HG03064 (cell line): ENCODE measurements at regions not wholly inside any gene's neighbourhood (a gene's known extent, or its start where the extent isn't known, plus 50 kb on each side); places are given as distances from the start of the nearest gene placed in this dataset.

Experiments used
- ATAC-seq: cut with Tn5 transposase; IDR thresholded peaks from one replicate; pipeline ENCODE4 v1.9.1; 2021; ENCODE audit warnings: low read depth; ENCODE audit not compliant: unreplicated experiment

- ATAC-seq = no peak
Observed at GRCh38 chr13:74452881-74453280, 318.7 kb upstream of the KLF12 start.

DNA sequence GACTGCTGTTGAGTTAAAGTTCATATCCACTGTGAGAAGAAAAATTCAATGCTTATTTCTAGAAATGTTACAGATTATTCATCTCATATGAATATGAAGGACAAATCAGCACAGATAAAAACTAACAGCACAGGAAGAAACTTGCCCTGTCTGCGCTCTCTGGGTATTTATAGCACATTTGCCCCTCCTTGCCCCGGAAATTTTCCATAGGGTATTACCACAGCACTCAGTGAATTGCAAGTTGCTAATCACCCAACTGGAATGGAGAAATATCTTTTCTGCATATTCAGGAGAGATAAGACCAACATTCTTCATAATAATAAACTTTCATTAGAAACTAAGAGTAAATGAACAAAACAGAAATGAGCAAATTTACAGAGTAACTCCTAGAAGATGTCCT, 318.0 kb upstream of the KLF12 start:
- no peak for ATAC-seq

- no peak for ATAC-seq
Observed at GRCh38 chr13:74450964-74451363, 316.8 kb upstream of the KLF12 start.

DNA sequence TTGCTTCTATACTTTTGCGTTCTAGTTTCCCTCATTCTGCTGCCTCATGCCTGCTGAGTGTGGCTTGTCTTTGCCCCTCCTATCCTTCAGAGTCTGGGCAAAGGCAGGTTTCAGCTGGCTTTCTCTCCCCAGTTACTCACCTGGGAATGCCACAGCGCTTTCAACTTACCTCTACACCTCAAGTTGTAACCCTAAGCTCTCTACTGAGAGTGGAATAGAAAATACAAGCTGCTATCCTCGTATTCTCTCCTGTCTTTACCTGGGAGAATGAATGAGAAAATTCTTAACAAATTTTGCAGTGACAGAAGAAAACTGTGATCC, 316.3 kb upstream of the KLF12 start:
- no peak for ATAC-seq

- no peak for ATAC-seq
Observed at GRCh38 chr13:74449811-74450524, 315.8 kb upstream of the KLF12 start.

DNA sequence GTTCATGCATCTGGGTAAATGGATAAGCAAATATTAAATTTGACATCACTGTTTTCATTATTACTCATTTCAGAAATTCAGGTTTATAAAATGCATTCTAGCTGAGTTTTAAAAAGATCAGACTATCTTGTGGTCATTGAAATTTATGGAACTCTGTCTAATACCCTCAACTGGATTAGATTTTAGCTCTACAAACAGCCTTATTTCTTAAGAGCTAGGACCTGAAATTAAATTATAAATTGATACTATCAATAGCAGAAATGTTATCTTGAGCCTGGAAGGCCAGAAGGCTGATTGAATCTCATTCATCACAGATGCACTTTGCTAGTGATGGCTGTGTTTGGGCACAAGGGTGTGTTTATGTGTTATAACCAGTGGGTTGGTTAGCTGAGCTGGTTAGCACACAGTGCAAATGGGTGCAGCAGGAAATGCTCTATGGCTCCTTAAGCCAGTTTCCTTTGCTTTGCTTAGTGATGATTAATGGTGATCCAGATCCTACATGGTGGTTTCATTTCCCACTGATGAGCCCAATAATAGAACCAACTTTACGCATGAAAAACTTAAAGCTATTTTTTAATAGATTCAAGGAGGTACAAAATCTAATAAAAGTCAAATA, 310.8 kb upstream of the KLF12 start:
- no peak for ATAC-seq

DNA sequence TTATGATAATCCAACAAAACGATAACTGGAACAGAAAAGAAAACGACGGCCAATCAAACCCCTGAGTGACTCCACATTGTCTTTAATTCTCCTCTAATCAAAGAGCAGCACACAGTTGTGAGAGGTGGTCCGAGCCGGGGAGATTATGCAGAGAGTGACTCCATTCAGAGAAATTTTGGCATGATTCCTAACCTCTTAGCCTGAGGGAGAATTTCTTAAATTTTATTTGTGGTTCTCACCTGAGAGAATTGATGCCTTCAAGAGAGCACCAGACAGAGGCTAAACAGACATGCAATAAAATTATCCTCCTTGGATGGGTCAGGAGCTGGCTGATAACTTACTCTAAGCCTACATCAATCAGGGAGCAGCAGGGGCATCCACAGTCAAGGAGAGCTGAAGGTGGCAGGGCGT, 310.0 kb upstream of the KLF12 start:
- no peak for ATAC-seq

DNA sequence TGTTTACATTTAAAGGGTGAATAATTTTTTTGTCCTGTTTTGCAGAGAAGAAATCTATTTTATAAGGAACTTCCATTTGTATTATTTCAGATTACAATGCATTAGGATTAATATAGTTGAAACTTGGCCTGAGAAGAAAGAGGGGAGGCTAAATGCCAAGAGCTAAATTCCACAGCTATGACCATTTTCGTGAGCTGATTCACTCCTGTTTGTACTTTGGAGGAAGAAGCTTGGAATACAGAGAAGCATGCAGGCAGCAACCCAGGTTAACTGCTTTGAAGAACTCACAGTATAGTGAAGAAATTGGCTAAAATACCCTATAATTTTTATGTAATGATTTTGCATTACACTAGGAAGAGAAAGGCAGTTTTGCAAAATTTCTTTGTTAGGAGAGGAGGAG, 309.4 kb upstream of the KLF12 start:
- ATAC-seq = no peak

DNA sequence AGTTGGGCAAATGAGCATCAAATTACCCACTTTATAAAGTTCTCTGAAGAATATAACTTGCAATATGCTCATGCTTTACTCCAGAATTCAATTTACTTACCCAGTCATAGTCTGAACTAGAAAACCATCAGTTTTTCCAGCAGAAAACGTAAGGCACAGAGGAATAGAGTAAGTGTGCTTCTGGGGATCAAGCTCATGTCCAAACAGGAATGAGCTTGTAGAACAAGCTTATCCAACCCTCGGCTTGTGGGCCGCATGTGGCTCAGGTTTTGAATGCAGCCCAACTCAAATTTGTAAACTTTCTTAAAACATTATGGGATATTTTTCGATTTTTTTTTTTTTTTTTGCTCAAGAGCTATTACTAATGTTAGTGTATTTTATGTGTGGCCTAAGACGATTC, 308.5 kb upstream of the KLF12 start:
- ATAC-seq = no peak

DNA sequence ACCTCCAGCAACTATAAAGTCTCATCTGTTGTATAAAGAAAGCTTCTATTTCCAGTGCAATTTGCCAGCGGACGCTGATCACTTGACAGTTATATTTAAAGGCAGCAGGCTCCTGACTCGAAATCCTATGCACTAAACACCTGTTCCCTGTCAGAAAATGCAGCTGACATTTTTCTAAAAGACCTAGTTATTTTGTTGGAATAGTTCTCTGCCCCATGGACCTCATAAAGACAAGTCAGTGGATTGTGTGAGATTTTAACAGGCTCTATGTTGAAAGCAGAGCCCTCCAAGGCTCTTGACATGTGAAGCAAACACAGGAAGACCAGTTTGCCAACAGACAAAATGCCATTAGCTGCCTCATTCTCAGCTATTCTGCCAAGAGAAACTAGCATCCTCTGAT, 304.7 kb upstream of the KLF12 start:
- ATAC-seq = no peak

DNA sequence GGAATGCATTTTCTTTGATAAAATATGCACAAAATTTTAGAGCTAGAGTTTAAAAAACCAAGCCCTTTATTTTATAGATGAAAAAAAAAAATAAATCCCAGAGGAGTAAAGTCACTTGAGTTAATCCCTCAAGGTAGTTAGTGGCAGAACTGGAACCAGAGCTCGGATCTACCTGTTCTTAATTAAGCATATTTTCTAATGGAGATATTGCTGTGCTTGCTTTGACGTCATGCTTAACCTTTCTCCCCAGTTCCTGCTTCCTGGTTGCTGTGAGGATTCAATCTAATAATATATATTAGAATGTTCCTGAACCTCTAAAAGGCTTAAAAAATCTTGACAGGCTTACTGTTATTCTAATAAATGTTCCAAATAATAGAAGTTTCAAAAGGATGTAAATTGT, 300.6 kb upstream of the KLF12 start:
- no peak for ATAC-seq

DNA sequence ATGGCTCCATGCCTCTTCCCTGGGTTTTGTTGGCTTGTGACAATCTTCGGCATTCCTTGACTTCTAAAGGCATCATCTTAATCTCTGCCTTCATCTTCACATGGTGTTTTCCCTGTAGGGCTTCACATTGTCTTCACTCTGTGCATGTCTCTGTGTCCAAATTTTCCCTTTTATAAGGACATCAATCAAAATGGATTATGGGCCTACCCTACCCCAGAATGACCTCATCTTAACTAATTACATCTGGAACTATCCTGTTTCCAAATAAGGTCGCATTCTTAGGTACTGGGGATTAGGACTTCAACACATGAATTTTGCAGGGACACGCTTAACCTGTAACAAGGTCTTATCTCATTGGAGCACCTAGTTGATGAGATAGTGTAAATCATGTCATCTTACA, 290.3 kb upstream of the KLF12 start:
- ATAC-seq = no peak

- ATAC-seq = no peak
Observed at GRCh38 chr13:74423434-74423833, 289.2 kb upstream of the KLF12 start.

GRCh38 chr13:74414458-74414857, 280.3 kb upstream of the KLF12 start:
- no peak for ATAC-seq

DNA sequence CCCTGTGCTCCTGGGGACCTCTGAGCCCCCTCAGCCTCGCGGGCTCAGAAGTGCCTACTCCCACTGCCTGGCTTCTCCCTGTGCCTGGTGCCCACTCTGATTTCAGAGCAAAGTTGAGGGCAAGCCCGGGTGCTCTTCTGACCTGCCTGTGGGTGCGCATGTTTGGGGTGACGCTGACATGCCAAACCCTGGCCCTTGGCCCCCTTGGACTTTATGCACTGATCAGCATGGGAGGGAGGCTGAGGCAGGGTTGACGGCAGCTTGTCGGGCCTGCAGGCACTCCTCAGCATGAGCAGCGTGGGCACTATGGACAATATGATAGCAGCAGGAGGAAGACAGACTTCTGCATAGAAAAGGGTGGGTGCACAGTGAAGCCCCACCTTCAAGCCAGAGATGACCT, 279.3 kb upstream of the KLF12 start:
- no peak for ATAC-seq

GRCh38 chr13:74409551-74409950, 275.3 kb upstream of the KLF12 start:
- no peak for ATAC-seq

GRCh38 chr13:74406420-74406819, 272.2 kb upstream of the KLF12 start:
- ATAC-seq = no peak

- no peak for ATAC-seq
Observed at GRCh38 chr13:74398599-74398998, 264.4 kb upstream of the KLF12 start.

DNA sequence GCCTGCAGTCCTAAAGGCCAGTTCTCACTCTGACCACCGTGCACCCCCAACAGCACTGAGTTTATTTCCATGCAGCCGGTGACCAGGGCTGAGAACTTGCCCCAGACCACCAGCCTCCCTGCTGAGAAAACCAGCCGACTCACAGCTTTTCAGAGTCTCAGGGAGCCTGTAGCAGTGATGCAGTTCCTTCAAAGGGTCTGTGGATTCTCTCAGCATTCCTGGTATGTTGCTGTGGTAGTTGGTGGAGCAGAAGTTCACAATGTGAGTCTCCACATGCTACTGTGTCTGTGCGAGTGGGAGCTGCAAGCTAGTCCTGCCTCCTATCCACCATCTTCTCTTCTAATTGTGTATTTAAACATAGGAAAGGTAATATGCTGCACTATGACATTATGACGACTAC, 254.9 kb upstream of the KLF12 start:
- ATAC-seq = no peak

GRCh38 chr13:74388626-74389025, 254.4 kb upstream of the KLF12 start:
- no peak for ATAC-seq

DNA sequence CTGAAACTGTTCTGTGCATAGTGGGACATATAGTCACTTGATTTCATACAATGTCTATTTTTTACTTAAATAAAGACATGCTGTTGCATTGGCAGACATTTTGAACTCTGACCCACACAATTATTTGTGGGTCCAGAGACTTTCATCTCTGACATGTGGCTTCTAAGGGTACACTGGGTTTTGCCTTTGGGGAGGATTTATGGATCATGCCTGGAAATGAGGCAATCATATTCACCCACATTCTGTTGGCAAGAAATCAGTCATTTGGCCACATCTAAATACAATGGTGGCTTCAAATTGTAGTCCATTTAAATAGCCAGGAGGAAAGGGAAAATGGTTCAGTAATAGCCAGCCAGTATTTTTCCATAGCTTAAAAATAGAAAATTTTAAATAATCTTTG, 238.3 kb upstream of the KLF12 start:
- ATAC-seq = no peak

GRCh38 chr13:74367193-74367592, 233.0 kb upstream of the KLF12 start:
- no peak for ATAC-seq

- ATAC-seq = no peak
Observed at GRCh38 chr13:74361274-74361673, 227.1 kb upstream of the KLF12 start.
